Lower lobe of right lung (tissue), 2 donors: ENCODE measurements at regions not wholly inside any gene's neighbourhood (a gene's known extent, or its start where the extent isn't known, plus 50 kb on each side); places are given as distances from the start of the nearest gene placed in this dataset.

Experiments
- ATAC-seq, 2 donors: fragments of 200-7000 bp; cut with Tn5 transposase; one replicate each; pipeline ENCODE4 v1.9.1; 2020 to 2022; ENCODE audit warnings: mild to moderate bottlenecking in 2 of 2, moderate library complexity in 2 of 2
- DNase-seq: peaks from one replicate; pipeline ENCODE4 v3.0.0-alpha.2; 2020
- H3K27ac ChIP-seq: fragments of 200-600 bp; one replicate; pipeline ENCODE4 v1.8.0; 2022
- H3K27me3 ChIP-seq: fragments of 200-600 bp; one replicate; pipeline ENCODE4 v1.8.0; 2022; ENCODE audit warnings: low read depth
- H3K36me3 ChIP-seq: fragments of 200-600 bp; one replicate; pipeline ENCODE4 v1.8.0; 2022; ENCODE audit warnings: mild to moderate bottlenecking
- H3K4me1 ChIP-seq: fragments of 200-600 bp; one replicate; pipeline ENCODE4 v1.8.0; 2022
- H3K4me3 ChIP-seq: fragments of 200-600 bp; one replicate; pipeline ENCODE4 v1.8.0; 2022; ENCODE audit warnings: mild to moderate bottlenecking
- H3K9me3 ChIP-seq: fragments of 200-600 bp; one replicate; pipeline ENCODE4 v1.8.0; 2022
- intact Hi-C: fragments of 100-400 bp; cut with DNase I; formaldehyde crosslinking; loops from one replicate; pipeline ENCODE4 v1.11.0; 2022
- TF ChIP-seq, protein P1 (sequence below): fragments of 200-600 bp; IDR thresholded peaks from one replicate; pipeline ENCODE4 v1.8.0; 2022; ENCODE audit warnings: antibody characterized with exemption, mild to moderate bottlenecking
- donor health status: DM: no; HTN: yes; CAD: no; lungs with severe emphysema.

DNA sequence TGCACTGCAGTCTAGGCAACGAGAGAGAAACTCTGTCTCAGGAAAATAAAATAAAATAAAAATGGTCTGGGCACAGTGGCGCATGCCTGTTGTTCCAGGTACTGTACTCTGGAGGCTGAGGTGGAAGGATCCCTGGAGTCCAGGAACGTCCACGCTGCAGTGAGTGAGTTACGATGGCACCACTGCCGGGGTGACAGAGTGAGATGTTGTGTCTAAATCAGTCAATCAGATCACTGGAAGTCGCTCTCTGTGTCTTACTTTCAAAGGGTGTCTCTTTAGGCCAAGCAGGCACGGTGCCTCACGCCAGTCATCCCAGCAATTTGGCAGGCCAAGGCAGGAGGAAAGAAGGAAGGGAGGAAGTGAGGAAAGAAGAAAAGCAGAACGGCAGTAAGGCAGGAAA lies 112.2 kb upstream of the ANKRD30BL start:
- no peak for ATAC-seq
- TF ChIP-seq, protein P1, sequence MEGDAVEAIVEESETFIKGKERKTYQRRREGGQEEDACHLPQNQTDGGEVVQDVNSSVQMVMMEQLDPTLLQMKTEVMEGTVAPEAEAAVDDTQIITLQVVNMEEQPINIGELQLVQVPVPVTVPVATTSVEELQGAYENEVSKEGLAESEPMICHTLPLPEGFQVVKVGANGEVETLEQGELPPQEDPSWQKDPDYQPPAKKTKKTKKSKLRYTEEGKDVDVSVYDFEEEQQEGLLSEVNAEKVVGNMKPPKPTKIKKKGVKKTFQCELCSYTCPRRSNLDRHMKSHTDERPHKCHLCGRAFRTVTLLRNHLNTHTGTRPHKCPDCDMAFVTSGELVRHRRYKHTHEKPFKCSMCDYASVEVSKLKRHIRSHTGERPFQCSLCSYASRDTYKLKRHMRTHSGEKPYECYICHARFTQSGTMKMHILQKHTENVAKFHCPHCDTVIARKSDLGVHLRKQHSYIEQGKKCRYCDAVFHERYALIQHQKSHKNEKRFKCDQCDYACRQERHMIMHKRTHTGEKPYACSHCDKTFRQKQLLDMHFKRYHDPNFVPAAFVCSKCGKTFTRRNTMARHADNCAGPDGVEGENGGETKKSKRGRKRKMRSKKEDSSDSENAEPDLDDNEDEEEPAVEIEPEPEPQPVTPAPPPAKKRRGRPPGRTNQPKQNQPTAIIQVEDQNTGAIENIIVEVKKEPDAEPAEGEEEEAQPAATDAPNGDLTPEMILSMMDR: no peak
- H3K36me3 ChIP-seq: no peaks in the 10 kb centered on the region
- no peaks in the 10 kb centered on the region for H3K9me3 ChIP-seq
- intact Hi-C loops: no loop called here
- H3K27ac ChIP-seq: no peak overlapping the region
- no peak overlapping the region for H3K4me3 ChIP-seq
- no peak for DNase-seq
- peaks cover 2% of the 10 kb centered on the region for H3K27me3 ChIP-seq
- no peaks in the 10 kb centered on the region for H3K4me1 ChIP-seq

DNA sequence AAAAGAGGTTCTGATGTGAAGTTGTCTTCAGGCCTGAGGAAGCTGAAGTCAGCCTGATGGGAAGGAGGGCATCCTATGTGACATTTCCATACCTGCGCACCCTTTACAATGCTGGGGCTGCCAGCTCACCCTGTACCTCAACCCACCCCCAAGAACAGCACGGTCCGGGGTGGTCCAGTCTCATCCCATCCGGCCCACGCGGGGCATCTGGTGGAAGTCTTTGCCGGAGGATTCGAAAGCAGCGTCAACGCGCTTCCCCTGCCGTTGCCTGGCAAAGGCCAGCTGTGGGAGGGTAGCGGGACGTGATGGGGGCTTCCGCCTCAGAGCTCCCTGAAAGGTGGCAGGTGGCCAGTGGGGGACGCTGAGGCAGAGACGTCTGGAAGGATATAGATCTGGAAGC lies 113.6 kb upstream of the ANKRD30BL start:
- no peaks in the 10 kb centered on the region for H3K9me3 ChIP-seq
- ATAC-seq (no peak), DNase-seq (no peak)
- H3K27me3 ChIP-seq: no peaks in the 10 kb centered on the region
- H3K36me3 ChIP-seq: no peaks in the 10 kb centered on the region
- no peaks in the 10 kb centered on the region for H3K4me1 ChIP-seq
- TF ChIP-seq, protein P1: no peak
- H3K4me3 ChIP-seq: no peak overlapping the region
- no peak overlapping the region for H3K27ac ChIP-seq
- intact Hi-C loops: no loop called here

DNA sequence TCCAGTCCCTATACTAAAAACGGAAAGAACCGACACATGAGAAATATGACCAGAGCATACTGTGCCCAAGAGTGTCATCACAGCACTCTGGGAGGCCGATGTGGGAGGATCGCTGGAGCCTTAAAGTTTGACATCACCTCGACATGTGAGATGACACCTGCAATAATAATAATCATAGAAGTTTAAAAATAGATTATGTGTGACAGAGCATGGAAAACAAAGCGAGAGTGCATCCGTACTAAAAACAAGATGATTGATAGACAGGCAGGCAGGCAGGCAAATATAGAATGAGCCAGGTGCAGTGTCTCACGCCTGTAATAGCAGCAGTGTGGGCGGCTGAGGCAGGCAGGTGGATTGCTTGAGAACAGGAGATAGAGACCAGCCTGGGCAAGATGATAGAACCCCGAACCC lies 114.8 kb upstream of the ANKRD30BL start:
- Histone ChIP-seq H3K4me1 (no peaks in the 10 kb centered on the region), H3K9me3 (no peaks in the 10 kb centered on the region), H3K27me3 (no peaks in the 10 kb centered on the region), H3K4me3 (no peak overlapping the region), H3K36me3 (no peaks in the 10 kb centered on the region), H3K27ac (no peak overlapping the region)
- TF ChIP-seq, protein P1: no peak
- intact Hi-C loops: no loop called here
- ATAC-seq (no peak), DNase-seq (no peak)

DNA sequence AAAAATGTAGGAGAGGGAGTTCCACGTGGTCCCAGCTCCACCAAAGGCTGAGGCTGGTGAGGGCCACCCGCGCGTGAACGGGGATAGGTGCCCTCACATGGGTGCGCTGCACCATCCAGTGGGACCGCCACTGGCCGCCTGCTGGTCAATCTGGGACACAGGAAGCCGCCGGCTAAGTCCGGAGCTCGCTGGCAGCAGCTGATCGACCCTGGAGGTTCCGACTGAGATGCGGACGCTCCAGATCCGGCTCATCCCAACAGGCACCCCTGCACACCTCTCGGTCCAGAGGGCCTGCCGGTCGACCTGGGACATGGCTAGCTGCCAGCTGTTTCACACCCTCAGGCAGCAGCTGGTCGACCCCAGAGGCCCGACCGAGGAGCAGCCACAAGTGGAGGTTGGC lies 116.5 kb upstream of the ANKRD30BL start:
- no peak for DNase-seq

DNA sequence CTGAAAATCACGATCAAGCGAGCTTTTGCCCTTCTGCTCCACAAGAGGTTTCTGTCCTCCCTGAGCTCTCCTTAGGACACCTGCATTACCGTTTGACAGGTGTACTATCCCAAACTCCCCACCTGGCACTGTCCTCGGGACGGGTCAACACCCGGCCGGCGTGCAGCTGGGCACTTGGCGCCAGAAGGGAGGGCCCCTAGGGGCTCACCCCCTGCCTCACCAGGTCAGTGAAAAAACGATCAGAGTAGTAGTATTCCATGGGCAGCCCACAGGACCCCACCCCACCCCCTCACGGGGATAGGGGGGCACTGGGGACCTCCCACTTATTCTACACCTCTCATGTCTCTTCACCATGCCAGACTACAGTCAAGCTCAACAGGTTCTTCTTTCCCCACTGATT lies 117.6 kb upstream of the ANKRD30BL start:
- ATAC-seq (peak; percentile 12 to 35), DNase-seq (no peak)
- intact Hi-C loops: no loop called here
- TF ChIP-seq, protein P1: no peak
- Histone ChIP-seq H3K9me3 (no peaks in the 10 kb centered on the region), H3K4me3 (no peak overlapping the region), H3K27ac (no peak overlapping the region), H3K36me3 (no peaks in the 10 kb centered on the region), H3K27me3 (no peaks in the 10 kb centered on the region), H3K4me1 (no peaks in the 10 kb centered on the region)

More for the DNA sequence above, 116.5 kb upstream of the ANKRD30BL start:
- H3K27me3 ChIP-seq: no peaks in the 10 kb centered on the region
- H3K36me3 ChIP-seq: no peaks in the 10 kb centered on the region
- H3K4me1 ChIP-seq: no peaks in the 10 kb centered on the region
- intact Hi-C loops: no loop called here
- ATAC-seq: peak in 1 of 2 donors; percentile 19
- no peaks in the 10 kb centered on the region for H3K9me3 ChIP-seq
- no peak overlapping the region for H3K4me3 ChIP-seq
- TF ChIP-seq, protein P1: no peak
- no peak overlapping the region for H3K27ac ChIP-seq
